ENCODE measurements at regions not wholly inside any gene's neighbourhood (a gene's known extent, or its start where the extent isn't known, plus 50 kb on each side); places are given as distances from the start of the nearest gene placed in this dataset.

- no peaks in the 10 kb centered on the region for H3K36me3 ChIP-seq (ENCODE audit: insufficient read depth, low read depth, low read length)
- no peak overlapping the region for H3K27ac ChIP-seq (ENCODE audit: low read length)
- H3K4me1 ChIP-seq (ENCODE audit: insufficient read depth, low read length): peaks cover 8% of the 10 kb centered on the region
- no peaks in the 10 kb centered on the region for H3K9me3 ChIP-seq (ENCODE audit: insufficient read depth, low read depth, low read length)
- no peak overlapping the region for H3K9ac ChIP-seq (ENCODE audit: low read depth, low read length)
- H3K27me3 ChIP-seq (ENCODE audit: insufficient read depth, low read length): no peaks in the 10 kb centered on the region
- H3K4me3 ChIP-seq (ENCODE audit: low read length): no peak overlapping the region
These were observed 111.9 kb upstream of the F3 start for GRCh38 chr1:94653454-94653853.

GRCh38 chr1:94651076-94651475, 109.5 kb upstream of the F3 start:
- Histone ChIP-seq H3K27me3 (ENCODE audit: insufficient read depth, low read length) (no peaks in the 10 kb centered on the region), H3K9ac (ENCODE audit: low read depth, low read length) (no peak overlapping the region), H3K4me3 (ENCODE audit: low read length) (no peak overlapping the region), H3K4me1 (ENCODE audit: insufficient read depth, low read length) (no peaks in the 10 kb centered on the region; the same call in 1 of the 2 replicates), H3K36me3 (ENCODE audit: insufficient read depth, low read depth, low read length) (no peaks in the 10 kb centered on the region), H3K27ac (ENCODE audit: low read length) (no peak overlapping the region), H3K9me3 (ENCODE audit: insufficient read depth, low read depth, low read length) (no peaks in the 10 kb centered on the region)

- Histone ChIP-seq H3K27me3 (ENCODE audit: insufficient read depth, low read length) (no peaks in the 10 kb centered on the region), H3K4me1 (ENCODE audit: insufficient read depth, low read length) (no peaks in the 10 kb centered on the region; the same call in 1 of the 2 replicates), H3K9me3 (ENCODE audit: insufficient read depth, low read depth, low read length) (no peaks in the 10 kb centered on the region), H3K27ac (ENCODE audit: low read length) (no peak overlapping the region), H3K9ac (ENCODE audit: low read depth, low read length) (no peak overlapping the region), H3K4me3 (ENCODE audit: low read length) (no peak overlapping the region), H3K36me3 (ENCODE audit: insufficient read depth, low read depth, low read length) (no peaks in the 10 kb centered on the region)
These were observed 108.7 kb upstream of the F3 start for GRCh38 chr1:94650301-94650700.

GRCh38 chr1:94648225-94649007, 106.9 kb upstream of the F3 start:
- no peak overlapping the region for H3K9ac ChIP-seq (ENCODE audit: low read depth, low read length)
- no peak overlapping the region for H3K4me3 ChIP-seq (ENCODE audit: low read length)

GRCh38 chr1:94646786-94647555, 105.4 kb upstream of the F3 start:
- Histone ChIP-seq H3K9me3 (ENCODE audit: insufficient read depth, low read depth, low read length) (no peaks in the 10 kb centered on the region), H3K4me1 (ENCODE audit: insufficient read depth, low read length) (peaks cover 7% of the 10 kb centered on the region; the same call in 1 of the 2 replicates), H3K36me3 (ENCODE audit: insufficient read depth, low read depth, low read length) (no peaks in the 10 kb centered on the region), H3K27ac (ENCODE audit: low read length) (no peak overlapping the region), H3K27me3 (ENCODE audit: insufficient read depth, low read length) (no peaks in the 10 kb centered on the region), H3K4me3 (ENCODE audit: low read length) (no peak overlapping the region), H3K9ac (ENCODE audit: low read depth, low read length) (no peak overlapping the region)

More at GRCh38 chr1:94648225-94649007, 106.9 kb upstream of the F3 start:
- H3K9me3 ChIP-seq (ENCODE audit: insufficient read depth, low read depth, low read length): no peaks in the 10 kb centered on the region
- H3K36me3 ChIP-seq (ENCODE audit: insufficient read depth, low read depth, low read length): no peaks in the 10 kb centered on the region
- peaks cover 7% of the 10 kb centered on the region for H3K4me1 ChIP-seq (ENCODE audit: insufficient read depth, low read length)
- no peaks in the 10 kb centered on the region for H3K27me3 ChIP-seq (ENCODE audit: insufficient read depth, low read length)
- no peak overlapping the region for H3K27ac ChIP-seq (ENCODE audit: low read length)

- no peak overlapping the region for H3K27ac ChIP-seq (ENCODE audit: low read length)
- H3K36me3 ChIP-seq (ENCODE audit: insufficient read depth, low read depth, low read length): no peaks in the 10 kb centered on the region
- peaks cover 7% of the 10 kb centered on the region; the same call in 1 of the 2 replicates for H3K4me1 ChIP-seq (ENCODE audit: insufficient read depth, low read length)
- H3K27me3 ChIP-seq (ENCODE audit: insufficient read depth, low read length): no peaks in the 10 kb centered on the region
- no peaks in the 10 kb centered on the region for H3K9me3 ChIP-seq (ENCODE audit: insufficient read depth, low read depth, low read length)
- no peak overlapping the region for H3K9ac ChIP-seq (ENCODE audit: low read depth, low read length)
- no peak overlapping the region for H3K4me3 ChIP-seq (ENCODE audit: low read length)
These were observed 104.6 kb upstream of the F3 start for GRCh38 chr1:94646141-94646643.

- H3K9ac ChIP-seq (ENCODE audit: low read depth, low read length): no peak overlapping the region
- H3K27ac ChIP-seq (ENCODE audit: low read length): no peak overlapping the region
- no peaks in the 10 kb centered on the region for H3K36me3 ChIP-seq (ENCODE audit: insufficient read depth, low read depth, low read length)
- no peaks in the 10 kb centered on the region for H3K27me3 ChIP-seq (ENCODE audit: insufficient read depth, low read length)
- H3K4me1 ChIP-seq (ENCODE audit: insufficient read depth, low read length): peaks cover 7% of the 10 kb centered on the region; the same call in 1 of the 2 replicates
- H3K4me3 ChIP-seq (ENCODE audit: low read length): no peak overlapping the region
- H3K9me3 ChIP-seq (ENCODE audit: insufficient read depth, low read depth, low read length): no peaks in the 10 kb centered on the region
These were observed 102.8 kb upstream of the F3 start for GRCh38 chr1:94644352-94644751.

- no peaks in the 10 kb centered on the region for H3K9me3 ChIP-seq (ENCODE audit: insufficient read depth, low read depth, low read length)
- H3K9ac ChIP-seq (ENCODE audit: low read depth, low read length): no peak overlapping the region
- no peak overlapping the region for H3K4me3 ChIP-seq (ENCODE audit: low read length)
- peaks cover 7% of the 10 kb centered on the region; the same call in 1 of the 2 replicates for H3K4me1 ChIP-seq (ENCODE audit: insufficient read depth, low read length)
- no peak overlapping the region for H3K27ac ChIP-seq (ENCODE audit: low read length)
- H3K36me3 ChIP-seq (ENCODE audit: insufficient read depth, low read depth, low read length): no peaks in the 10 kb centered on the region
- no peaks in the 10 kb centered on the region for H3K27me3 ChIP-seq (ENCODE audit: insufficient read depth, low read length)
These were observed 102.3 kb upstream of the F3 start for GRCh38 chr1:94643819-94644218.

GRCh38 chr1:94642617-94643321, 101.2 kb upstream of the F3 start:
- no peaks in the 10 kb centered on the region for H3K9me3 ChIP-seq (ENCODE audit: insufficient read depth, low read depth, low read length)
- no peaks in the 10 kb centered on the region for H3K27me3 ChIP-seq (ENCODE audit: insufficient read depth, low read length)
- H3K4me3 ChIP-seq (ENCODE audit: low read length): no peak overlapping the region
- H3K27ac ChIP-seq (ENCODE audit: low read length): no peak overlapping the region
- H3K4me1 ChIP-seq (ENCODE audit: insufficient read depth, low read length): peaks cover 7% of the 10 kb centered on the region; the same call in 1 of the 2 replicates
- H3K9ac ChIP-seq (ENCODE audit: low read depth, low read length): no peak overlapping the region
- no peaks in the 10 kb centered on the region for H3K36me3 ChIP-seq (ENCODE audit: insufficient read depth, low read depth, low read length)

GRCh38 chr1:94641990-94642389, 100.4 kb upstream of the F3 start:
- Histone ChIP-seq H3K4me1 (ENCODE audit: insufficient read depth, low read length) (peaks cover 7% of the 10 kb centered on the region; the same call in 1 of the 2 replicates), H3K4me3 (ENCODE audit: low read length) (no peak overlapping the region), H3K9ac (ENCODE audit: low read depth, low read length) (no peak overlapping the region)

GRCh38 chr1:94640125-94640524, 98.6 kb upstream of the F3 start:
- Histone ChIP-seq H3K36me3 (ENCODE audit: insufficient read depth, low read depth, low read length) (no peaks in the 10 kb centered on the region), H3K9me3 (ENCODE audit: insufficient read depth, low read depth, low read length) (no peaks in the 10 kb centered on the region), H3K9ac (ENCODE audit: low read depth, low read length) (no peak overlapping the region), H3K4me3 (ENCODE audit: low read length) (no peak overlapping the region), H3K27ac (ENCODE audit: low read length) (no peak overlapping the region), H3K4me1 (ENCODE audit: insufficient read depth, low read length) (peaks cover 21% of the 10 kb centered on the region; the same call in 1 of the 2 replicates), H3K27me3 (ENCODE audit: insufficient read depth, low read length) (no peaks in the 10 kb centered on the region)

More at GRCh38 chr1:94641990-94642389, 100.4 kb upstream of the F3 start:
- Histone ChIP-seq H3K27me3 (ENCODE audit: insufficient read depth, low read length) (no peaks in the 10 kb centered on the region), H3K27ac (ENCODE audit: low read length) (no peak overlapping the region), H3K9me3 (ENCODE audit: insufficient read depth, low read depth, low read length) (no peaks in the 10 kb centered on the region), H3K36me3 (ENCODE audit: insufficient read depth, low read depth, low read length) (no peaks in the 10 kb centered on the region)

Data from iPS-20b (cell line).